HG03432 (cell line): ENCODE measurements at regions not wholly inside any gene's neighbourhood (a gene's known extent, or its start where the extent isn't known, plus 50 kb on each side); places are given as distances from the start of the nearest gene placed in this dataset.
"Not testable (repeated sequence)": the region's sequence is repeated elsewhere in the genome, so short reads cannot be mapped to it uniquely, and the experiment has no call there.

ENCODE experiments used
- ATAC-seq: cut with Tn5 transposase; IDR thresholded peaks from one replicate; pipeline ENCODE4 v1.9.1; 2021; ENCODE audit warnings: mild to moderate bottlenecking, moderate library complexity; ENCODE audit not compliant: unreplicated experiment

DNA sequence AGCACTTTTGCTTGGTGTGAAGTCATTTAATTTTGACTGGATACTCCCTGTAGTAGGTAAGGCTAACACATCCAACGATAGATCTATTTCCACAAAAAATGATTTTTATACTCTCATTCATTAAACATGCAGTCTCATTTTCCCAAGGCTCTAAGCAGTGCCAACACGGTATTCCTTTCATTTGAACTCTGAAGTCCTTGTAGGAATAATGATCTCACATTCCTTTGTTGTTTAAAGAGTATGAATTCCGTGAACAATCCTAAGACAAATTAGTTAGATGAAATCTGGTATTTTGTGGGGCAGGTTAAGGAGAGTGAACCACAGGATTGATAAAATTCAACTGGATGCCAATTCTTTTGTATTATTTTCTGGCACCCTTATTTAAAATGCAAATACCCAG is 66.6 kb downstream of the LACC1 start:
- ATAC-seq: no peak

DNA sequence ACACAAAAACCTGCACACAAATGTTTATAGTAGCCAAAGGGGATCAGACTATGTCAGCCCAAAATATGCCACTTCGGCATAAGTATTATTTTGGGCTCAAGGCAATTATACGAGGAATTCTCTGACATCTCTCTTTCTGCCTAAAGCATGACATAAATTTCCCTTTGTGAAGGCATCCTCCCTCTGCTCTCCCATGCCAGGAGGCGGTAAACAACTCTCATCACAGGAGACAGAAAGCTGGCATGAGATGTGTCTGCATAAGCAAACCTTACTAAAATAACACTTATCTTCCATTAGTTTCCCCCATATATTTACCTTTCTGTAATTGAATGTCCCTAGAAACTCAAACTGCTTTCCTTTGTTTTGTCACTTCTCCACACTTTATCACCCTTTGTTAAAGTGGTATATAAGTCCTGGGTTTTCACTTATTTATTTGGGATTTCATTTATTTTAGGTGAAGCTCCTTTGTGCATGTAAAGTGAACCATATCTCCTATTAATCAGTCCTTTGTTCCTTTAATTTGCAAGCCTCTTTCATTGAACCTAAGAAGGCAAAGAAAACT is 68.3 kb downstream of the LACC1 start:
- ATAC-seq: no peak

DNA sequence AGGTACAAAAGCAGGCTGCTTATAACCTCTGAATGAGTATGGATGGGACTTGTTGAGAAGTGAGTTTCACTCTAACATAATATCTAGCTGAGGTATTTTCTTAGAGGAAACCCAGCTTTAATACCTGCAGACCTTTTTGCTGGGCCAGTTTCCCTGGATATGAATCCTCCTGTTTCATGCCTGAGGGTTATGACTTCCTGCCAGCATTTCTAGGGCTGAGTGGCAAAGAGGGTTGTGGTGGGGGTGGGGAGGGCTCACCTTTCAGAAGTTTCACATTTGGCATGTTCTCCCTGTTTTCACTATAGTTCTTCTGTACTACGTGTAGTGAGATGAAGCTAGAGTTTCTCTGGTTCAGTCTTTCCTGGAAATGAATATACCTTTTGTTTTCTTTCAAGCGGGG is 73.7 kb downstream of the LACC1 start:
- no peak for ATAC-seq

DNA sequence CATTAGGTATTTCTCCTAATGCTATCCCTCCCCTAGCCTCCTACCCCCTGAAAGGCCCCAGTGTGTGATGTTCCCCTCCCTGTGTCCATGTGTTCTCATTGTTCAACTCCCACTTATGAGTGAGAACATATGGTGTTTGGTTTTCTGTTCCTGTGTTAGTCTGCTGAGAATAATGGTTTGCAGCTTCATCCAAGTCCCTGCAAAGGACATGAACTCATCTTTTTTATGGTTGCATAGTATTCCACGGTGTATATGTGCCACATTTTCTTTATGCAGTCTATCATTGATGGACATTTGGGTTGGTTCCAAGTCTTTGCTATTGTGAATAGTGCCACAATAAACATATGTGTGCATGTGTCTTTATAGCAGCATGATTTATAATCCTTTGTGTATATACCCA is 77.3 kb downstream of the LACC1 start:
- not testable (repeated sequence) for ATAC-seq

DNA sequence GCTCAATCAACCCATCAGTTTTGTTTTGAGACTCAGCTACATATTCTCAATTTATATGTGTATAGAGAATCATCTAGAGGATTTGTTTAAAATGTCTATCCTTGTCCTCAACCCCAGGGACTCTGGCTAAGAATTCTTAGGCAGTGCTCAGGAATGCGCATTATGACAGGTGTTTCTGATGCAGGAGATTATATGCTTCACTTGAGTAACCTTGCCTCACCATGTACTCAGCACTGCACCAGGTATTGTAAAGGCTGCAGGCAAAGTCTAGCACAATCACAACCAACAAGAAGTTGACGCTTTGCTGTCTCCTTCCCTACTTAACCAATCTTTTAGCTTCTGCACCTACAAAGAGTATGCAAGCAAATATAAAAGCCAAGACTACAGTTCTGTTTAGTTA is 79.6 kb downstream of the LACC1 start:
- no peak for ATAC-seq

DNA sequence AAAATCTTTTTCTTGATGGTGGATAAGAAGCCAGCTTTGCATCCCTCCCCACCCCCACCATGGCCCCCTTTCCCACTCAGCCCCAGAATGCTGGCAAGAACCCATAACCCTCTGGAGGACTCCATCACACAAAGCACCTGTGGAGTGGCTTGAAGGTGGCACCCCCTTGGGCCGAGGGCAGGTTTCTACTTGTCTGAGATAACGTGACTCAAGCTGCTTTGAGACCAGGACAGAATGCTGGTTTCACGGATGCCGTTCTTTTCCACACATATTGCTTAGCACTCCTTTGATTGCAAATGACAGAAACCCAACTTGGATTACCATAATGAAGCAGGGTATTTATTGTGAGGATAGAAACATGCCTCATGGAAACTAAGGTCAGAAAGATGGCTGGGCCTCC is 82.2 kb downstream of the LACC1 start:
- ATAC-seq: no peak

DNA sequence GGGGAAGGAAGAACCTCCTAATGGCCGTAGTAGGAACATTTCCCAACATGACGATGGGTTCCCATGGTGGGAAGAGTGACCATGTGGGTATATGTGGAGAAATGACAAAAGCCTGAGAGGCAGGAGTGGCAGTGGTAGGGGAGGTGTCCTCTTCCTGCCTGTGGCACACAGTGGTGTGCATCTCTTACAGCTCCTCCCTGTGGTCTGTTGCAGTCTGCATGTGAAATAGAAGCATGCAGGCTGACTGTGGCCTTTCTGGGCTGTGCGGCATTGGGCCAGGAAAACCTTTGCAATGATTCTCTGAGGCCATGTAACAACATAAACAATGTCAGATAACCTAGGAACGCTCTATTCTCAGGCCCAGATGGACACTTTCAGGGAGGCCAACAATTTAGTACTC is 84.0 kb downstream of the LACC1 start:
- ATAC-seq: no peak

DNA sequence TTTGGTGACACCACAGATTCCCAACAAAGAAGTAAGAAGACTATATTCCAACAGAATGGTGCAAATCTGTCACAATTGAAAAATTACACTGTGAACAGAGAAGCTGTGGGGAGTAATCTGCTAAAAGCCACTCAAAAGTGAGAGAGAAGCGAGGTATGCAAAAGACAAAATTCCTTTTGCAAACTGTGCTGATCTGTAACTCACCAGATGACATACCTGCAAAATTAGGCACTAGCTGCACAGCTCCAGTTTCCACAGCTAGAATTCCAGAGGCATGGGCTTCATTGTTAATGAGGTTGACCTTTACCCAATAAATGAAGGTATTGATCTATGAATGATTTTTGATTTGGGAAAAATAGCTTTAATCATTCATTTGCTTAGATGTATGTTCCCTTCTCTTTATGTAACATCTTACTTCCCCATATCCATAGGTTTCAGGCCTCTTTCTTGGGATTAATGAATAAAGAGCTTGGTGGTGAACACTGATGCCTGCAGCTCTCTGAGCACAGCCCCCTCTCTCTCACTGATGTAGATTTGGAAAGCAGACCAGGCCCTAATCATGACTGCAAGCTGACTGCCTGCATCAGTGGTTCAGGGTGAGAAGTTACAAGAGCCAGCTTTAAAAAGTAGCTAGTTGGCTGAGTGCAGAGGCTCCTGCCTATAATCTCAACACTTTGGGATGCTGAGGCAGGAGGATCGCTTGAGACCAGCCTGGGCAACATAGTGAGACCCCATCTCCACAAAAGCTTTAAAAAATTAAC is 85.2 kb downstream of the LACC1 start:
- ATAC-seq: no peak

DNA sequence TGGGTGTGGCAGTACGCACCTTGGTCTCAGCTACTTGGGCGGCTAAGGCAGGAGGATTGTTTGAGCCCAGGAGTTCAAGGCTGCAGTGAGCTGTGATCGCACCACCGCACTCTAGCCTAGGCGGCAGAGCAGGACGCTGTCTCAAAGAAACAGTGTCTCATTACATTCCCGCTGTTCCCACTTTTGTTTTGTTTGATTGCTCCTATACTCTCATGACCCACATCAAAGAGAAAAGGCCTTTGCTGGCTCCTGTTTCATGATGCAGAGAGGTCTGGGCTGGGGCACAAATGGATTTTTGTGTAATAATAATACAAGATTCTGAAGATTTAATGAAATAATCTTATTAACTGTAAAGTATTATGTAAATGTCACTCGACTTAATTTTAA is 85.7 kb downstream of the LACC1 start:
- ATAC-seq: no peak

DNA sequence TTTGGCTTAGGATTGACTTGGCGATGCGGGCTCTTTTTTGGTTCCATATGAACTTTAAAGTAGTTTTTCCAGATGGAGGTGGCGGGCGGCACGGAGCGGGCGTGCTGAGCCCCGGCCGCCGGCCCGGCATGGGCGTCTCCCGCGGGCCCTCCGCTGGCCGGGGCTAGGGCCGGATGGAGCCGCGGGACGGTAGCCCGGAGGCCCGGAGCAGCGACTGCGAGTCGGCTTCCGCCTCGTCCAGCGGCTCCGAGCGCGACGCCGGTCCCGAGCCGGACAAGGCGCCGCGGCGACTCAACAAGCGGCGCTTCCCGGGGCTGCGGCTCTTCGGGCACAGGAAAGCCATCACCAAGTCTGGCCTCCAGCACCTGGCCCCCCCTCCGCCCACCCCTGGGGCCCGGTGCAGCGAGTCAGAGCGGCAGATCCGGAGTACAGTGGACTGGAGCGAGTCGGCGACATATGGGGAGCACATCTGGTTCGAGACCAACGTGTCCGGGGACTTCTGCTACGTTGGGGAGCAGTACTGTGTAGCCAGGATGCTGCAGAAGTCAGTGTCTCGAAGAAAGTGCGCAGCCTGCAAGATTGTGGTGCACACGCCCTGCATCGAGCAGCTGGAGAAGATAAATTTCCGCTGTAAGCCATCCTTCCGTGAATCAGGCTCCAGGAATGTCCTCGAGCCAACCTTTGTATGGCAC is 88.7 kb downstream of the LACC1 start:
- not testable (repeated sequence) for ATAC-seq

DNA sequence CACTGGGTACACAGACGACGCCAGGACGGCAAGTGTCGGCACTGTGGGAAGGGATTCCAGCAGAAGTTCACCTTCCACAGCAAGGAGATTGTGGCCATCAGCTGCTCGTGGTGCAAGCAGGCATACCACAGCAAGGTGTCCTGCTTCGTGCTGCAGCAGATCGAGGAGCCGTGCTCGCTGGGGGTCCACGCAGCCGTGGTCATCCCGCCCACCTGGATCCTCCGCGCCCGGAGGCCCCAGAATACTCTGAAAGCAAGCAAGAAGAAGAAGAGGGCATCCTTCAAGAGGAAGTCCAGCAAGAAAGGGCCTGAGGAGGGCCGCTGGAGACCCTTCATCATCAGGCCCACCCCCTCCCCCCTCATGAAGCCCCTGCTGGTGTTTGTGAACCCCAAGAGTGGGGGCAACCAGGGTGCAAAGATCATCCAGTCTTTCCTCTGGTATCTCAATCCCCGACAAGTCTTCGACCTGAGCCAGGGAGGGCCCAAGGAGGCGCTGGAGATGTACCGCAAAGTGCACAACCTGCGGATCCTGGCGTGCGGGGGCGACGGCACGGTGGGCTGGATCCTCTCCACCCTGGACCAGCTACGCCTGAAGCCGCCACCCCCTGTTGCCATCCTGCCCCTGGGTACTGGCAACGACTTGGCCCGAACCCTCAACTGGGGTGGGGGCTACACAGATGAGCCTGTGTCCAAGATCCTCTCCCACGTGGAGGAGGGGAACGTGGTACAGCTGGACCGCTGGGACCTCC is 89.4 kb downstream of the LACC1 start:
- not testable (repeated sequence) for ATAC-seq

DNA sequence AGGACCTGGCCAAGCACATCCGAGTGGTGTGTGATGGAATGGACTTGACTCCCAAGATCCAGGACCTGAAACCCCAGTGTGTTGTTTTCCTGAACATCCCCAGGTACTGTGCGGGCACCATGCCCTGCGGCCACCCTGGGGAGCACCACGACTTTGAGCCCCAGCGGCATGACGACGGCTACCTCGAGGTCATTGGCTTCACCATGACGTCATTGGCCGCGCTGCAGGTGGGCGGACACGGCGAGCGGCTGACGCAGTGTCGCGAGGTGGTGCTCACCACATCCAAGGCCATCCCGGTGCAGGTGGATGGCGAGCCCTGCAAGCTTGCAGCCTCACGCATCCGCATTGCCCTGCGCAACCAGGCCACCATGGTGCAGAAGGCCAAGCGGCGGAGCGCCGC is 90.2 kb downstream of the LACC1 start:
- ATAC-seq: not testable (repeated sequence)

DNA sequence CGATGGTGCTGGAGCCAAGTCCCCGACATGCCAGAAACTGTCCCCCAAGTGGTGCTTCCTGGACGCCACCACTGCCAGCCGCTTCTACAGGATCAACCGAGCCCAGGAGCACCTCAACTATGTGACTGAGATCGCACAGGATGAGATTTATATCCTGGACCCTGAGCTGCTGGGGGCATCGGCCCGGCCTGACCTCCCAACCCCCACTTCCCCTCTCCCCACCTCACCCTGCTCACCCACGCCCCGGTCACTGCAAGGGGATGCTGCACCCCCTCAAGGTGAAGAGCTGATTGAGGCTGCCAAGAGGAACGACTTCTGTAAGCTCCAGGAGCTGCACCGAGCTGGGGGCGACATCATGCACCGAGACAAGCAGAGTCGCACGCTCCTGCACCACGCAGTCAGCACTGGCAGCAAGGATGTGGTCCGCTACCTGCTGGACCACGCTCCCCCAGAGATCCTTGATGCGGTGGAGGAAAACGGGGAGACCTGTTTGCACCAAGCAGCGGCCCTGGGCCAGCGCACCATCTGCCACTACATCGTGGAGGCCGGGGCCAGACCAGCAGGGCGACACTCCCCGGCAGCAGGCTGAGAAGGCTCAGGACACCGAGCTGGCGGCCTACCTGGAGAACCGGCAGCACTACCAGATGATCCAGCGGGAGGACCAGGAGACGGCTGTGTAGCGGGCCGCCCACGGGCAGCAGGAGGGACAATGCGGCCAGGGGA is 91.0 kb downstream of the LACC1 start:
- ATAC-seq: not testable (repeated sequence)

DNA sequence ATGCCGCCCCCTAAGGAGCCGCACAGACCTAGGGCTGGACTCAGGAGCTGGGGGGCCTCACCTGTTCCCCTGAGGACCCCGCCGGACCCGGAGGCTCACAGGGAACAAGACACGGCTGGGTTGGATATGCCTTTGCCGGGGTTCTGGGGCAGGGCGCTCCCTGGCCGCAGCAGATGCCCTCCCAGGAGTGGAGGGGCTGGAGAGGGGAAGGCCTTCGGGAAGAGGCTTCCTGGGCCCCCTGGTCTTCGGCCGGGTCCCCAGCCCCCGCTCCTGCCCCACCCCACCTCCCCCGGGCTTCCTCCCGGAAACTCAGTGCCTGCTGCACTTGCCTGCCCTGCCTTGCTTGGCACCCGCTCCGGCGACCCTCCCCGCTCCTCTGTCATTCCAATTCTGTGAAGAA is 91.6 kb downstream of the LACC1 start:
- not testable (repeated sequence) for ATAC-seq

DNA sequence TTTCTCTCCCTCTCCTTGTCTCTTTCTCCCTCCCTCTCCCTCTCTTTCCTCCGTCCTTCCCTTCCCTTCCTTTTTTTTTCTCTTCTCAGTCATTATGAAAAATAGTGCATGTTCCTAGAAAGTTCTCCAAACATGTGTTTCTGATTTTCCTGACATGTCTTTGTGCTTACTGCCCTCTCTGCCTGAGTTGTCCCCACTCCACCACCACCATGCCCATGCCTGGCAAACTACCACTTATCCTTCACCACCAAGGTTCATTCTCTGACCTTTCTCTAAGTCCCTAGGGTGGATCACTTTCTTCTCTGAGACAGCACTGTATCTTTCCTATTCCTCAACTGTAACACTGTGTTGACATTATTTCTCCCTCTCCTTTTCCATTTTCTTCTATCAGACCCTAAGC is 98.2 kb downstream of the LACC1 start:
- no peak for ATAC-seq

DNA sequence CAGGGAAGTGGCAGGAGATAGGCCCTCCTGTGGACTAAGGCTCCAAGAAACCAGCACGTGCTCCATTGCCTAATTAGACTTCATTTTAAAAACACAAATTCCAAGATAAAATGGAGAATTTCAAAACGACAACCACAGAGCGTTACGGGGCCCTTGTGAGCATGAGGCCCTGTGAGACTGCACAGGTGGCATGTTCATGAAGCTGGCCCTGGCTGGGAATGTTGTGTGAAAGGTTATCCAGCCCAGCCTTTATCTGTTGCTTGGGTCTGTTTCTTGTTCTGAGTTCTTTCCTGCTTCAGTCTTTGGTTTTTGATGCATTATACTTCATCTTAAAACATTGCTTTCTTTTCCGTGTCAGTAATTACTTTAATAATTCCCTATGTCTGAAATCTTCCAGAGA is 99.0 kb downstream of the LACC1 start:
- no peak for ATAC-seq

DNA sequence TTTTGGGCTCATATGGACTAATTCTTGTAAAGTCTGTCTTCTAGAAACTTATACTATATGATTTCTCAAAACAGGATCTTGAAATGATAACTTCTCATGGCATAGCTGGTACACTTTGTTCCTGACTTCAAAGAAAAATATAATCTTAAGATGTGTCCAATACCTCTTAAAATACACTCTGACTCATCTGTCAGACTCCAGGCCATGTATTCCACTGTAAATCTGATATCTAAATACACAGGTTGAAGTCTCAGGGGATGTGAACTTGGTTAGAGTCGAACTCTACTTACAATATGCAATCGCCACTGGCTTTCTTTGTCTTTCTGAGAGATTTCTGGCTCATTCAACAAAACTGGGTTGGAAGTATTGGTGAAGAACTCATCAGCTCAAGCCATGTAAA is 99.8 kb downstream of the LACC1 start:
- no peak for ATAC-seq

DNA sequence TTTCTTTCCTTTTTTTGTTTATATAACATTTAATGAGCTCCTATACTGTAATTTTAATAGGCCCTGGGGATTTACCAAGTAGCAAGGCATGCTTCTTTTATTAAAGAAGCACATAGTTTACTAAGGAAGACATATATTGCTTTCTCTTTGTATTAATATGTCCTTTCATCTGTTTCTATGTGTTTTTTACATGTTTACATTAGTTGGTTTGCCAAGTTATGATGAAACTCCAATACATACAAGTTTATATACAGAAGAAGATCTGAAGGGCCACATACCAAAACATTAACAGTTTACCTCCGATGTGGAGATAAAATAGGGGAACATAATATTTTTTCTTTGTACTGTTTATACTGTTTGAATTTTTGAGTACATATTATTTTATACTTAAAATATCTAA is 100.9 kb downstream of the LACC1 start:
- no peak for ATAC-seq

DNA sequence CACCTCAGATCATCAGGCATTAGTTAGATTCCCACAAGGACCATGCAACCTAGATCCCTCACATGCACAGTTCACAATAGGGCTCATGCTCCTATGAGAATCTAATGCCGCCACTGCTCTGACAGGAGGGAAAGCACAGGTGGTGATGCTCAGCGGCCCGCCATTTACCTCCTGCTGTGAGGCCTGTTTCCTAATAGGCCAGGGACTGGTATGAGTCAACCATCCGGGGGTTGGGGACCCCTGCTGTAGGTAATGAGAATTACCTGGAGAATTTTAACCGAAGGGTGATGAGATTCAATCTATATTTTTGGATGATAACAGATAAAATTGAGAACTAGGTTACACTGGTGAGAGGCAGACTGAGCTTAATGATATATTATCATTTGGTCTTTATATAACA is 101.4 kb downstream of the LACC1 start:
- ATAC-seq: no peak

DNA sequence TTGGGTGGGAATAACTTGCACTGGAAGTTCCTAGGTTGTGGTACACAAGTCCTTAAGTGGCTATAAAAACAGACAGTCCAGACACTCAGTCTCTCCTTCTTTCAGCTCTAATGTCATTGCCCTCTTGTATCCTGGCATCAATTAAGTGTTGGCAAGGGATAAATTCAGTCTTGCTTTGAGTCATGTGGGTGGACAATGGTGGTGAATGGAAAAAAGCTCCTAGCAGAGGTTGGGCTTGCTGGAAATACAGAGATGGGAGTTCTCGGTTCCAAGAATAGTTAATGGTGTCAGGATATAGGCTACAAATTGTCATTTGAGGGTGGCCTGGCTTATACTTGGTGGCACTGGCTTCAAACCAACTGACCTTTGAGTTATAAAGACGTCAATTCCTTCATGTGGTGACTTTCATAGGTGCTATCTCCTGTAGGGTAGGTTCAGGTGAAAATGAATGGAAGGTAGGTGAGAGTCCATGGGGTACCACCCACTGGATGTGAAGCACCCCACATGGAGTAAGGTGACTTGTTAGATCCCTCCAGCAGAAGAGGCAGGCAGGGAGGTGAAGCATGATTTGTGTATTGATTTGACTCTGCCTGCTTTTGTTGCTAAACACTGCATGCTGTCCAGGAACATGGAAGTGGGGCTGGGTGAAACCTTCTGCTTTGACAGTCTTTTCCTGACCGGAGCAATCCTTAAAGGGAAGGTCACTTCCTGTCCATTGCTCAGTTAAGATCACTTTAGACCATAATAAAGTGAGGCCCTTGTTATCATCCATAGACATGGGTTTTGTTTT is 102.0 kb downstream of the LACC1 start:
- no peak for ATAC-seq
